ENCODE measurements at regions not wholly inside any gene's neighbourhood (a gene's known extent, or its start where the extent isn't known, plus 50 kb on each side); places are given as distances from the start of the nearest gene placed in this dataset.
"Not testable (repeated sequence)": the region's sequence is repeated elsewhere in the genome, so short reads cannot be mapped to it uniquely, and the experiment has no call there.

- H3K4me3 Mint-ChIP-seq (ENCODE audit: unreplicated experiment), result no peak overlapping the region
- H3K4me1 Mint-ChIP-seq (ENCODE audit: low read depth, unreplicated experiment), result peaks cover 2% of the 10 kb centered on the region
- DNase-seq, result no peak
- H3K9me3 Mint-ChIP-seq (ENCODE audit: unreplicated experiment), result no peaks in the 10 kb centered on the region
- no peak for TF ChIP-seq CTCF (IDR thresholded peaks at IDR 0.05; ENCODE audit: partially characterized antibody, unreplicated experiment)
- H3K27ac Mint-ChIP-seq (ENCODE audit: unreplicated experiment), result no peak overlapping the region
- no peaks in the 10 kb centered on the region for H3K27me3 Mint-ChIP-seq (ENCODE audit: unreplicated experiment)
- no peaks in the 10 kb centered on the region for H3K36me3 Mint-ChIP-seq (ENCODE audit: unreplicated experiment)
Observed at GRCh38 chr3:72516361-72516760, 331.9 kb downstream of the SHQ1 start.

GRCh38 chr3:72515941-72516340 is 332.3 kb downstream of the SHQ1 start:
- no peak for TF ChIP-seq CTCF (IDR thresholded peaks at IDR 0.05; ENCODE audit: partially characterized antibody, unreplicated experiment)
- no peak for DNase-seq
- no peak overlapping the region for H3K4me3 Mint-ChIP-seq (ENCODE audit: unreplicated experiment)
- peaks cover 2% of the 10 kb centered on the region for H3K4me1 Mint-ChIP-seq (ENCODE audit: low read depth, unreplicated experiment)
- no peak overlapping the region for H3K27ac Mint-ChIP-seq (ENCODE audit: unreplicated experiment)
- no peaks in the 10 kb centered on the region for H3K36me3 Mint-ChIP-seq (ENCODE audit: unreplicated experiment)
- no peaks in the 10 kb centered on the region for H3K27me3 Mint-ChIP-seq (ENCODE audit: unreplicated experiment)
- H3K9me3 Mint-ChIP-seq (ENCODE audit: unreplicated experiment), result no peaks in the 10 kb centered on the region

- Mint-ChIP-seq H3K36me3 (ENCODE audit: unreplicated experiment) (no peaks in the 10 kb centered on the region), H3K4me3 (ENCODE audit: unreplicated experiment) (no peak overlapping the region), H3K27me3 (ENCODE audit: unreplicated experiment) (no peaks in the 10 kb centered on the region), H3K9me3 (ENCODE audit: unreplicated experiment) (no peaks in the 10 kb centered on the region), H3K27ac (ENCODE audit: unreplicated experiment) (no peak overlapping the region), H3K4me1 (ENCODE audit: low read depth, unreplicated experiment) (peaks cover 2% of the 10 kb centered on the region)
- no peak for TF ChIP-seq CTCF (IDR thresholded peaks at IDR 0.05; ENCODE audit: partially characterized antibody, unreplicated experiment)
- no peak for DNase-seq
Observed at GRCh38 chr3:72515281-72515680, 333.0 kb downstream of the SHQ1 start.

- Mint-ChIP-seq H3K4me1 (ENCODE audit: low read depth, unreplicated experiment) (peaks cover 2% of the 10 kb centered on the region), H3K36me3 (ENCODE audit: unreplicated experiment) (no peaks in the 10 kb centered on the region), H3K27ac (ENCODE audit: unreplicated experiment) (no peak overlapping the region), H3K27me3 (ENCODE audit: unreplicated experiment) (no peaks in the 10 kb centered on the region), H3K9me3 (ENCODE audit: unreplicated experiment) (no peaks in the 10 kb centered on the region), H3K4me3 (ENCODE audit: unreplicated experiment) (no peak overlapping the region)
- no peak for DNase-seq
- no peak for TF ChIP-seq CTCF (IDR thresholded peaks at IDR 0.05; ENCODE audit: partially characterized antibody, unreplicated experiment)
Observed at GRCh38 chr3:72510247-72510646, 338.0 kb downstream of the SHQ1 start.

GRCh38 chr3:72505539-72506405 is 342.5 kb downstream of the SHQ1 start:
- TF ChIP-seq CTCF (IDR thresholded peaks at IDR 0.05; ENCODE audit: partially characterized antibody, unreplicated experiment), result no peak
- Mint-ChIP-seq H3K36me3 (ENCODE audit: unreplicated experiment) (no peaks in the 10 kb centered on the region), H3K27ac (ENCODE audit: unreplicated experiment) (no peak overlapping the region), H3K4me3 (ENCODE audit: unreplicated experiment) (no peak overlapping the region), H3K27me3 (ENCODE audit: unreplicated experiment) (no peaks in the 10 kb centered on the region), H3K4me1 (ENCODE audit: low read depth, unreplicated experiment) (no peaks in the 10 kb centered on the region), H3K9me3 (ENCODE audit: unreplicated experiment) (no peaks in the 10 kb centered on the region)
- no peak for DNase-seq

- not testable (repeated sequence) for DNase-seq; H3K4me1 Mint-ChIP-seq (ENCODE audit: low read depth, unreplicated experiment); H3K9me3 Mint-ChIP-seq (ENCODE audit: unreplicated experiment); H3K36me3 Mint-ChIP-seq (ENCODE audit: unreplicated experiment); H3K4me3 Mint-ChIP-seq (ENCODE audit: unreplicated experiment); H3K27me3 Mint-ChIP-seq (ENCODE audit: unreplicated experiment); H3K27ac Mint-ChIP-seq (ENCODE audit: unreplicated experiment)
Observed at GRCh38 chr3:72497501-72497900, 350.7 kb downstream of the SHQ1 start.

Data from glutamatergic neuron (in vitro differentiated cells).